A673 (cell line): ENCODE measurements at regions not wholly inside any gene's neighbourhood (a gene's known extent, or its start where the extent isn't known, plus 50 kb on each side); places are given as distances from the start of the nearest gene placed in this dataset.

Experiments used
- BruUV-seq: library from RNA; stranded (reverse); fragments of 400-500 nt; replicated peaks from 2 replicates; lab custom pipeline; 2021; lab: Mats Ljungman, UMichigan
- CTCF ChIA-PET: fragments of 300-600 bp; sonication (Branson Sonifier 250); formaldehyde crosslinking; loops from one replicate; lab custom pipeline; 2022; ENCODE audit warnings: antibody characterized with exemption; lab: Charles Lee
- POLR2A ChIA-PET: fragments of 300-600 bp; sonication (Branson Sonifier 250); formaldehyde crosslinking; loops from one replicate; lab custom pipeline; 2022; ENCODE audit warnings: antibody characterized with exemption; ENCODE audit not compliant: low non-redundant PET; lab: Charles Lee
- DNase-seq: peaks from one replicate; pipeline ENCODE4 v3.0.0-alpha.2; 2015; ENCODE audit warnings: low spot score
- H3K27ac ChIP-seq: fragments of 200-600 bp; sonication (generic); 2 replicates; pipeline ENCODE4 v1.5.1; 2016; ENCODE audit warnings: mixed run types, low read depth, mild to moderate bottlenecking, mixed read lengths, antibody characterized with exemption, low read length; ENCODE audit not compliant: poor library complexity, severe bottlenecking
- H3K27me3 ChIP-seq: fragments of 200-600 bp; sonication (generic); replicated peaks from 2 replicates; pipeline ENCODE4 v1.6.1; 2017; ENCODE audit warnings: mixed run types, low read depth, mild to moderate bottlenecking, mixed read lengths, antibody characterized with exemption, low read length; ENCODE audit not compliant: insufficient read depth, poor library complexity
- H3K36me3 ChIP-seq: fragments of 200-600 bp; sonication (generic); 2 replicates; pipeline ENCODE4 v1.6.1; 2016; ENCODE audit warnings: mixed run types, mild to moderate bottlenecking, mixed read lengths, antibody characterized with exemption, low read length; ENCODE audit not compliant: insufficient read depth, poor library complexity, severe bottlenecking
- H3K4me1 ChIP-seq: fragments of 200-600 bp; sonication (generic); 2 replicates; pipeline ENCODE4 v1.6.1; 2017; ENCODE audit warnings: mixed run types, mild to moderate bottlenecking, mixed read lengths, antibody characterized with exemption, low read length; ENCODE audit not compliant: insufficient read depth, poor library complexity, severe bottlenecking
- H3K4me3 ChIP-seq: fragments of 200-600 bp; sonication (generic); 2 replicates; pipeline ENCODE4 v1.5.1; 2016; ENCODE audit warnings: low read depth, mixed run types, mild to moderate bottlenecking, mixed read lengths, low read length; ENCODE audit not compliant: poor library complexity, severe bottlenecking
- H3K9me3 ChIP-seq: fragments of 200-600 bp; sonication (generic); 2 replicates; pipeline ENCODE4 v1.6.1; 2016; ENCODE audit warnings: mixed run types, low read depth, mild to moderate bottlenecking, mixed read lengths, antibody characterized with exemption, low read length; ENCODE audit not compliant: poor library complexity, severe bottlenecking
- EZH2 ChIP-seq: fragments of 200-600 bp; sonication (generic); IDR thresholded peaks from 2 replicates; pipeline ENCODE4 v1.6.1; 2017; ENCODE audit warnings: borderline replicate concordance, low read depth, mild to moderate bottlenecking, mixed read lengths, antibody characterized with exemption, low read length; ENCODE audit not compliant: poor library complexity, severe bottlenecking
- intact Hi-C: fragments of 100-400 bp; cut with micrococcal nuclease; formaldehyde crosslinking; loops from one replicate; pipeline ENCODE4 v1.10.0; 2022; ENCODE audit not compliant: unreplicated experiment
- TF ChIP-seq, protein P1 (sequence below): fragments of 300-800, 200-600 bp; sonication (generic); conservative IDR thresholded peaks from 2 replicates; pipeline ENCODE4 v1.5.1; 2017; ENCODE audit warnings: low read depth, mild to moderate bottlenecking, antibody characterized with exemption, low read length, moderate library complexity, mixed read lengths

DNA sequence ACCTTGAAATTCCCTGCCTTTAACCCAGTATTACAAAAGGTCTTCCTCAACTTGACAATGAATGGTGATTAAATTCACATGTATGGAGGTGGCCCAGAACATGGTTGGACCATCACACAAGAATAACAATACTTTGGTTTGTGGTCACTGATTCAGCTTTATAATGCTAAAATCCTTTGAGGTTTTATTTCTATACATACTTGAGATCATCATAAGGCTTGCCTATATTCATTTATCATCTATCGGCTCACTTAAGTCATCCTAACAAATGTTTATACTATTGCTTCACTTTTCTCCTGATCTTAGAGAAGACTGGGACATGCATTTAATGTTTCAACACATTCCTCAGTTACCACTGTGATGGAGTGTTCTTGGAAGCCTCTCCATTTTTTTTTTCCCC, 191.3 kb downstream of the DMAC1 start:
- H3K4me1 ChIP-seq: no peaks in the 10 kb centered on the region
- ChIA-PET POLR2A (no interaction called here), CTCF (no interaction called here)
- no TSS peak for BruUV-seq
- H3K27me3 ChIP-seq: peaks cover 41% of the 10 kb centered on the region
- H3K4me3 ChIP-seq: no peak overlapping the region
- H3K9me3 ChIP-seq: no peaks in the 10 kb centered on the region
- no peaks in the 10 kb centered on the region for H3K36me3 ChIP-seq
- no peak overlapping the region for H3K27ac ChIP-seq
- intact Hi-C loops: no loop called here
- TF ChIP-seq, protein P1, sequence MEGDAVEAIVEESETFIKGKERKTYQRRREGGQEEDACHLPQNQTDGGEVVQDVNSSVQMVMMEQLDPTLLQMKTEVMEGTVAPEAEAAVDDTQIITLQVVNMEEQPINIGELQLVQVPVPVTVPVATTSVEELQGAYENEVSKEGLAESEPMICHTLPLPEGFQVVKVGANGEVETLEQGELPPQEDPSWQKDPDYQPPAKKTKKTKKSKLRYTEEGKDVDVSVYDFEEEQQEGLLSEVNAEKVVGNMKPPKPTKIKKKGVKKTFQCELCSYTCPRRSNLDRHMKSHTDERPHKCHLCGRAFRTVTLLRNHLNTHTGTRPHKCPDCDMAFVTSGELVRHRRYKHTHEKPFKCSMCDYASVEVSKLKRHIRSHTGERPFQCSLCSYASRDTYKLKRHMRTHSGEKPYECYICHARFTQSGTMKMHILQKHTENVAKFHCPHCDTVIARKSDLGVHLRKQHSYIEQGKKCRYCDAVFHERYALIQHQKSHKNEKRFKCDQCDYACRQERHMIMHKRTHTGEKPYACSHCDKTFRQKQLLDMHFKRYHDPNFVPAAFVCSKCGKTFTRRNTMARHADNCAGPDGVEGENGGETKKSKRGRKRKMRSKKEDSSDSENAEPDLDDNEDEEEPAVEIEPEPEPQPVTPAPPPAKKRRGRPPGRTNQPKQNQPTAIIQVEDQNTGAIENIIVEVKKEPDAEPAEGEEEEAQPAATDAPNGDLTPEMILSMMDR: no peak
- no peak for TF ChIP-seq EZH2
- DNase-seq: no peak

GRCh38 chr9:7607421-7607820, 192.2 kb downstream of the DMAC1 start:
- no peak for DNase-seq
- CTCF ChIA-PET: no interaction called here
- Histone ChIP-seq H3K27me3 (peaks cover 42% of the 10 kb centered on the region), H3K4me3 (no peak overlapping the region), H3K4me1 (no peaks in the 10 kb centered on the region), H3K9me3 (no peaks in the 10 kb centered on the region), H3K36me3 (no peaks in the 10 kb centered on the region), H3K27ac (no peak overlapping the region)
- POLR2A ChIA-PET: no interaction called here
- TF ChIP-seq, protein P1: no peak
- no peak for TF ChIP-seq EZH2
- no TSS peak for BruUV-seq
- intact Hi-C loops: no loop called here

GRCh38 chr9:7606591-7606990, 193.0 kb downstream of the DMAC1 start:
- Histone ChIP-seq H3K27ac (no peak overlapping the region), H3K4me3 (no peak overlapping the region), H3K4me1 (no peaks in the 10 kb centered on the region), H3K36me3 (no peaks in the 10 kb centered on the region), H3K27me3 (peaks cover 48% of the 10 kb centered on the region), H3K9me3 (no peaks in the 10 kb centered on the region)
- ChIA-PET POLR2A (no interaction called here), CTCF (no interaction called here)
- TF ChIP-seq, protein P1: no peak
- TF ChIP-seq EZH2: no peak
- no TSS peak for BruUV-seq
- intact Hi-C loops: no loop called here
- no peak for DNase-seq
